ENCODE measurements at regions not wholly inside any gene's neighbourhood (a gene's known extent, or its start where the extent isn't known, plus 50 kb on each side); places are given as distances from the start of the nearest gene placed in this dataset.

DNA sequence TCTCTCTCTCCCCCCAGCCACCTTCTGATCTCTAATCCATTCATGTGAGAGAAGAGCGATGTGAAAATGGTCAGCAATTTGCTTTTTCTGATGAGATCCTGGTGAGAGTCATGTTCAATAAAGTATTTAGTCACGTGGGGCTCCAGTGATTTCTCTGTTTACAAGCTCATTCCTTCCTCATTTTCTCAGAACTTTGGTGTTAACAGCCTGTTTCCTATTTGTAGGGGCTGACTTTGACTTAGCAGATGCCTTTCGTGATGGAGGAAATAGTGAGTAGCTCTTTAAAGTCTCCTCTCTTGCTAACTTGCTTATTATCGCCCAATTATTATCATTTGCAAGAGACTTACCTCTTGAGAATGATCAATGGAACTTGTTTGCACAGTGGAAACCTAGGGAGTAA, 72.6 kb upstream of the CD99 start:
- H3K79me2 ChIP-seq (ENCODE audit: control insufficient read depth, insufficient read depth, low read length): peaks cover 62% of the 10 kb centered on the region
- H3K36me3 ChIP-seq (ENCODE audit: control insufficient read depth in 2 of 2, extremely low read depth in 1 of 2, insufficient read depth in 2 of 2, low read length in 2 of 2): peaks cover 17 to 37% of the 10 kb centered on the region in 2 experiments
- no peak for DNase-seq (ENCODE audit: low read depth, low spot score)
- no peaks in the 10 kb centered on the region for H3K9me1 ChIP-seq (replicated peaks; ENCODE audit: control insufficient read depth, extremely low read depth, insufficient read depth, low read length)
- H3K9ac ChIP-seq (replicated peaks; ENCODE audit: extremely low read depth, insufficient read depth, low read length): no peak overlapping the region
- no peaks in the 10 kb centered on the region for H3K27me3 ChIP-seq (ENCODE audit: control insufficient read depth in 2 of 2, insufficient read depth in 2 of 2, low read length in 2 of 2)
- no peak overlapping the region for H3K4me2 ChIP-seq (ENCODE audit: insufficient read depth, low read length)
- H3K27ac ChIP-seq (ENCODE audit: insufficient read depth, low read depth, low read length): no peak overlapping the region
- peaks cover 20% of the 10 kb centered on the region for H3K4me1 ChIP-seq (ENCODE audit: control insufficient read depth, extremely low read depth, insufficient read depth, low read length)
- H4K20me1 ChIP-seq (replicated peaks; ENCODE audit: control insufficient read depth, extremely low read depth, insufficient read depth, low read length): no peaks in the 10 kb centered on the region
- H3K9me3 ChIP-seq (replicated peaks; ENCODE audit: control insufficient read depth, insufficient read depth, low read length): no peaks in the 10 kb centered on the region
- FAIRE-seq: no peak
- ChIA-PET POLR2A (no interaction called here), CTCF (no interaction called here)
- H2AFZ ChIP-seq (ENCODE audit: low read depth, low read length): no peak overlapping the region
- H3K4me3 ChIP-seq (replicated peaks in 1 of 3; ENCODE audit: insufficient read depth in 1 of 3, low read depth in 1 of 3, low read length in 3 of 3): no peak overlapping the region
- BruUV-seq (replicated peaks): no TSS peak
- TF ChIP-seq MYC (IDR thresholded peaks at IDR 0.05; ENCODE audit: low read depth, low read length) (no peak), EZH2 (IDR thresholded peaks at IDR 0.05; ENCODE audit: borderline replicate concordance, low read depth, low read length, severe bottlenecking) (no peak), FOS (IDR thresholded peaks at IDR 0.05; ENCODE audit: borderline replicate concordance, insufficient read depth, low read length) (no peak), GATA2 (IDR thresholded peaks at IDR 0.05; ENCODE audit: insufficient read depth, insufficient read length, low read depth, low read length) (no peak), MAX (IDR thresholded peaks at IDR 0.05; ENCODE audit: insufficient read depth, insufficient read length) (no peak), JUN (IDR thresholded peaks at IDR 0.05; ENCODE audit: borderline replicate concordance, insufficient read depth, insufficient read length, low read depth) (no peak), POLR2A (IDR thresholded peaks at IDR 0.05; ENCODE audit: low read depth, low read length) (no peak), POLR2AphosphoS5 (IDR thresholded peaks at IDR 0.05; ENCODE audit: insufficient read depth, low read depth, low read length) (no peak)
- TF ChIP-seq, protein P1, sequence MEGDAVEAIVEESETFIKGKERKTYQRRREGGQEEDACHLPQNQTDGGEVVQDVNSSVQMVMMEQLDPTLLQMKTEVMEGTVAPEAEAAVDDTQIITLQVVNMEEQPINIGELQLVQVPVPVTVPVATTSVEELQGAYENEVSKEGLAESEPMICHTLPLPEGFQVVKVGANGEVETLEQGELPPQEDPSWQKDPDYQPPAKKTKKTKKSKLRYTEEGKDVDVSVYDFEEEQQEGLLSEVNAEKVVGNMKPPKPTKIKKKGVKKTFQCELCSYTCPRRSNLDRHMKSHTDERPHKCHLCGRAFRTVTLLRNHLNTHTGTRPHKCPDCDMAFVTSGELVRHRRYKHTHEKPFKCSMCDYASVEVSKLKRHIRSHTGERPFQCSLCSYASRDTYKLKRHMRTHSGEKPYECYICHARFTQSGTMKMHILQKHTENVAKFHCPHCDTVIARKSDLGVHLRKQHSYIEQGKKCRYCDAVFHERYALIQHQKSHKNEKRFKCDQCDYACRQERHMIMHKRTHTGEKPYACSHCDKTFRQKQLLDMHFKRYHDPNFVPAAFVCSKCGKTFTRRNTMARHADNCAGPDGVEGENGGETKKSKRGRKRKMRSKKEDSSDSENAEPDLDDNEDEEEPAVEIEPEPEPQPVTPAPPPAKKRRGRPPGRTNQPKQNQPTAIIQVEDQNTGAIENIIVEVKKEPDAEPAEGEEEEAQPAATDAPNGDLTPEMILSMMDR (IDR thresholded peaks at IDR 0.05; ENCODE audit: extremely low read depth in 1 of 2, insufficient read depth in 1 of 2, low read depth in 1 of 2, low read length in 2 of 2): no peak
- intact Hi-C loops (cut with micrococcal nuclease) (no loop called here), dilution Hi-C loops (cut with MboI; ENCODE audit: extremely low pct_ligation_motif_present, low sequenced_read_pairs) (no loop called here)

Measured in endothelial cell of umbilical vein (primary cell).